ENCODE measurements at regions not wholly inside any gene's neighbourhood (a gene's known extent, or its start where the extent isn't known, plus 50 kb on each side); places are given as distances from the start of the nearest gene placed in this dataset.

DNA sequence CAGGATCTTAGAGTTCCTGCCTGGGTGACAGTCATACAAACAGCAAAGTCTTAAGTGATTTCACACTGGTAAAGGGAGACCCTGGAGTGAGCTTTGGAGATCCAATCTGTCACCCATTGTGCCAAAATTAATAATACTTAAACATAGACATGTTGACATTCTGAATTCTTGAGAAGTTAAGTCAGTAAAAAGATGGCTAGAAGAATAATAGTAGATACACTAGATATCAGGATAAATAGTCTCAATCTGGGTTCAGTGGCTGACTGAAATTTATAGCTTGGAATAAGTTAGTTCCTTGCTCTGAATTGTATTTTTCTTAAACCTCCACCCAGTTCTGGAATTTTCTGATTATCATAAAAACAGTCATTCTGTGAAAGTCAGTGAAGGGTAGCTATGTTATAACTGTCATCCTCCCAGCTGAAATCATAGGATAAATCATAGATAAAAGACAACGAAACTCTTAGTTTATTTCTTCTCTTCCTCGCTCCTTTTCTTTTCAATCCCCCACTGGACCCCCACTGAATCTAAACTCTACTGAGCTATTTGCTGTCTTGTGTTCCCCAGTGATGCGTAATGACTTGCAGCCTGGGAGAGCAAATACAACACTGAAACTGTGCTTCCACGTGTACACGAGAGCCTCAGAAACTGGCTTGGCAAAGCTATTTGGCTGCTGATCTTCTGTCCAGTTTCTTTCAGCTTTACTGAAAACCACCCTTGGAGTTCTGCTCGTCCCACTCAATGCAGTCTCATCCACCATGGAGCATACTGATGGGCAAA, 175.4 kb upstream of the TP63 start:
- no peak for DNase-seq (ENCODE audit: low spot score)

- DNase-seq (ENCODE audit: low spot score), result no peak
Measured at GRCh38 chr3:189457201-189457607, 174.0 kb upstream of the TP63 start.

DNA sequence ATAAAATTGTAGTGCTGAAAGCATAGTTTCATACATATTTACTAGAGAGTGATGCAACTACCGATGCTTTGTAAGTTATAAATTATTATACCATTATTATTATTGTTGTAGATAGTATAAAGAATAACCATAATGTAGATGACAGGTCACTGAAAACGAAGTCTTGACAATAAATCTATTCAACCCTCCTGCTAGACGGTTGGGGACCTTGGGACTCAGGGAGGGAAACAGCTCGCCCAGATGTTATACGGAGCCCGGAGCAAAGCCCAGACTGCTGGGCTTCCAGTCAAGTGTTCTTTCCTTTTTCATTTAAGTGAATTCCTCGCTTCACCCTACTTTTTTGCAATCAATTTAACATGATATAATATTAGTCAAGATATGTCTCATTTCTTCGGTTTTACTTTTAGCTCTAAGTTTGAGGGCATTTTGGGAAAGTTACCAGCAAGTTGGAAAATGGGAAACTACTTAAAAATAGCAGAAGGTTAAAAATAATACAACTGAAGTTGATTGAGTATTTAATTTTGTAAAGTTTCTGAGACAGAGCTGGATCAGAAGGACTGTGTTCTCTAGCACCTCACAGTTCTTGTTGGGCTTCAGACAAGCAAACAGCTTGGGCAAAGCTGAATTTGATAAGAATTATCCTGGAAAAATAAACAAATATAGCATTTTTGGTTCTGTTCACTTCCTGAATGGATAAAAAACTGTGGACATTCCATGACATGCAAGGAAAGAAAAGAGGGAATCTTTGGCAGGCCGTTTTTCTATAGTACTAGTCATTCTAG, 173.4 kb upstream of the TP63 start:
- DNase-seq (ENCODE audit: low spot score), result no peak

- peak; percentile 82 for DNase-seq (ENCODE audit: low spot score)
Measured at GRCh38 chr3:189458528-189458927, 172.7 kb upstream of the TP63 start.

- DNase-seq (ENCODE audit: low spot score), result no peak
Measured at GRCh38 chr3:189459231-189459630, 172.0 kb upstream of the TP63 start.

GRCh38 chr3:189460511-189460910, 170.7 kb upstream of the TP63 start:
- DNase-seq (ENCODE audit: low spot score), result no peak

- no peak for DNase-seq (ENCODE audit: low spot score)
Measured at GRCh38 chr3:189464799-189465198, 166.4 kb upstream of the TP63 start.

- no peak for DNase-seq (ENCODE audit: low spot score)
Measured at GRCh38 chr3:189466004-189466403, 165.2 kb upstream of the TP63 start.

- DNase-seq (ENCODE audit: low spot score), result no peak
Measured at GRCh38 chr3:189467451-189467850, 163.7 kb upstream of the TP63 start.

DNA sequence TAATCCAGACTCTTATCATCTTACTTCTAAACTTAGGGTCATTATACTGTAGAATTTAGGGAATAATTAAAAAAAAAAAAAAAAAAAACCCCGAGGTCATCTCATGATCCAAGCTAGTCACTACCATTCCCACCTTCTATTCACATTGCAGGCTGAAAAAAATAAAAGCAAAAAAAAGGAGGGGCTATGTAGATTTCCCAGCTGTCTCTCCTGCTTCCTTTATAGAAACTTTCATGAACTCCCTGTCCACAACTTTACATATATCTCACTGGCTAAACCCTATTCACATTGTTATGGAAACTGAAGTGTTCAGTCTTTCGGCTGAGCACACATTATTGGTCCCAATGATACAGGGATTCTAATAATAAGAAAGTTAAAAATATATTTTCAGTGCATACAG, 156.2 kb upstream of the TP63 start:
- no peak for DNase-seq (ENCODE audit: low spot score)

DNA sequence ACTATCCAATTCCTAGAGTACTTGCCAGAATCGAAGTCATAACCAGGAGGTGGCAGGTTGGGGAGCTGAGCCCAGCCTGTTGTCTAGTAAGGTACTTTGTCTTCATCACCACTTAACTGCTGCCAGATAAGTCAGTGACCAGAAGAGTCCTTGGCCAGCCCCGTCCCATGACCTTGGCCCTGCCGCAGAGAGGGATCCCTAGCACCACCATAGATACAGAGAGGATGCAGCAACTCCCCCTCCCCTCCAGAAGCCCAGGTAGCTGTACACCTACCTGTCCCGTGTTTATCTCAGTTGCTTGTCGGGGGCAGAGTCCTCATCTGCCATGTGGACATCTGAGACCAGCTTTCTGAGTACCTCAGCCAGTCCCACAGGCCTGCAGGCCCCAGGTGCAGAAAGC, 153.6 kb upstream of the TP63 start:
- DNase-seq (ENCODE audit: low spot score), result no peak

- DNase-seq (ENCODE audit: low spot score), result no peak
Measured at GRCh38 chr3:189486556-189486955, 144.6 kb upstream of the TP63 start.

GRCh38 chr3:189488241-189488767, 142.9 kb upstream of the TP63 start:
- no peak for DNase-seq (ENCODE audit: low spot score)

DNA sequence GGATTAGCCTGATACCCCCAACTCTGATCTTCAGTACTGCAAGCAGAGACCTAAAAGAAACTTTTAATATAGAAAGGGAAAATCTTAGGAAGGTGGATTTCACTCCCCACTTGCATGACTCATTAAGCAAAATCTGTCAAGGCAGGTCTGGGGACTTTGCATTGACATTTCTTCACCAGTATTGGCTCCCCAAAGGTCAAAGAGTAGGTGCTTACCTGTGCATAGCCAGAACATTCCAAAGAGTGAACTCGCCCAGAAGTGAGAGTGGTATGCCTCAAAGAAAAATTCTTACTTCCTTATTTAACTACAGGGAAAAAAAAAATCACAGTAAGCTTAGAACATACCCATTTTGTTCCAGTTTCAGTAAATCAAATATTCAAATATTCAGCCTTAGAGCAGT, 140.9 kb upstream of the TP63 start:
- DNase-seq (ENCODE audit: low spot score), result no peak

DNA sequence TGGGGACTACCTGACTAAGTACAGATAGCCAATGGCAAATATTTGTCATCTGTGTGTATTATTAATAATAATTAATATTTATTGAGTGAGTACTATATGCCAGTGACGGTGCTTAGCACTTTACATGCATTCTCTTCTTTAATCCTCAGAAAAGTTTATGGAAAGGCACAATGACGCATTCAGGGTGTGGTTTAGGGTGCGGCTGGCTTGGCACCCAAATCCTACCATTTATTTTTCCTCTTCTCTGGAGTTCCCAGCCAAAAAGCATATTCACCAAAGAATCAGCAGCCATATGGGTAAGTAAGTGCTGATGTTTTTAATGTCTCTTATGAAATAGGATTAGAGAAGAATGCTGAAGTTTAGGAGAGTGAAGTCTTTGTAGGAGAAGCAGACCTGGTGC, 140.4 kb upstream of the TP63 start:
- no peak for DNase-seq (ENCODE audit: low spot score)

DNA sequence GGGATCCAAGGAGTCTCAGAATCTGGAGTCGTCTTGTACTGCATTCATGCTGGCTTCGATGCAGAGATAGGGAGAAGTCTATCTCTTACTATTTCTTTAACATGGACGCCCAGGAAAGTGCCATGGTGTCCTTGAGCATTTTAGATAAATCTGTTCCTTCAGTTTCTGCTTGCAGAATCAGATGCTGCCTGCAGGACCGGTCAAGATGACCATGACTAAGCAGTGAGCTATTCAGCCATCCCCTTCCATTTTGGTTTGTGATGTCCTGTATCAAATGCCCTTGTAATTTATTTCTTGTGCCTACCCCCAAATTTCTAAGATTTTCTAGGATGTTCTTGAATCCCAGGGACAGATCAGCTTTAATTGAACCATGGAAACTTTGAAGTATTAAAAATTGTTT, 139.4 kb upstream of the TP63 start:
- DNase-seq (ENCODE audit: low spot score), result no peak

- no peak for DNase-seq (ENCODE audit: low spot score)
Measured at GRCh38 chr3:189493271-189493670, 137.9 kb upstream of the TP63 start.

DNA sequence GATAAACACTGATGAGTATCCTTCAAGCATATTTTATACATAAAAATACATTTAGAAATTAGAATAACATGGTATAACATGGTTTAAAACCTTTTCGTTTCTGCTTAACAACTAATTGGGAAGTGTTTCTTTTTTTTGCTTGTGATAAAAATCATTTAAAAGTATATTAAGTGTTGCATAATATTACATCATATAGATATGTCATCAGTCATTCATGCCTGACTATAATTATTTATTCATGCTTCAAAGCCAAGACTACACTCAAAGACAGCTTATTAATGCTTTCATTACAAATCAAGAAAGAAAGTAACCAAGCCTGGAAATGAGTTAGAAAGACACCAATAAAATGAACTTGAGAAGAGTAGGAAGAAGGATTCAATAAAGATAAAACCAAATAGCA, 136.6 kb upstream of the TP63 start:
- DNase-seq (ENCODE audit: low spot score), result no peak

DNA sequence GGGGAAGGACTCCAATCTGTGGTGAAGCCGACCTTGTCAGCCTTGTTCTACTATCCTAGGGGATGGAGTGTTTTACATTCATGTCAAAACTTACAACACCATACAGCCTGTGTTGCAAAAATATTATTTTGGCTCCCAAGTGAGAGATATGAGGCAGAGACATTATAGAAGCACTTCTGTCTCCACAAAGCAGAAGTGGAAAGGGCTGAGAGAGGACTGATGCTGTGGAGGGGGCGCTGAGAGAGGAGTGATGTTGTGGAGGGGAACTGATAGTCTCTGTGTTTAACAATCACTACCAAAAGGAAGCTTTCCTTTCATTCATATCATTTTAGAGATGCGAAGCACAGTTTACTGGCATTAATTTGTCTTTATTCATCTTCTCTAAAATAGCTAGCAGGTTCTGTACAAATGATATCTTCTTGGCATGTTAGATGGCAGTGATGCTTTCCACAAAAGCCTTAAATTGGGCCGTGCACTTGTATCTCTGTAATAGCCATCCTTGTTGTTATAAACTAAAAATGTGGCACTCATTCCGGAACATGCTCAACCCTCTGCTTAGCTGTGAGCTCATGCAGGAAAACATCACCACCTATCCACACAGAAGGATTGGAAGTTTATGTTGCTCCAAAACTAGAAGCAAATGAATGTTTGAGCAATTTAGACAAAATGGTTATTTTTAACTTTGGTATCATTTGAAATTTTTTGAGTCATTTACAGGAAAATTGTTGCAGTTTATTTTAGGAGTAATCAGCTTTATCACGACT, 134.6 kb upstream of the TP63 start:
- DNase-seq (ENCODE audit: low spot score), result no peak

DNA sequence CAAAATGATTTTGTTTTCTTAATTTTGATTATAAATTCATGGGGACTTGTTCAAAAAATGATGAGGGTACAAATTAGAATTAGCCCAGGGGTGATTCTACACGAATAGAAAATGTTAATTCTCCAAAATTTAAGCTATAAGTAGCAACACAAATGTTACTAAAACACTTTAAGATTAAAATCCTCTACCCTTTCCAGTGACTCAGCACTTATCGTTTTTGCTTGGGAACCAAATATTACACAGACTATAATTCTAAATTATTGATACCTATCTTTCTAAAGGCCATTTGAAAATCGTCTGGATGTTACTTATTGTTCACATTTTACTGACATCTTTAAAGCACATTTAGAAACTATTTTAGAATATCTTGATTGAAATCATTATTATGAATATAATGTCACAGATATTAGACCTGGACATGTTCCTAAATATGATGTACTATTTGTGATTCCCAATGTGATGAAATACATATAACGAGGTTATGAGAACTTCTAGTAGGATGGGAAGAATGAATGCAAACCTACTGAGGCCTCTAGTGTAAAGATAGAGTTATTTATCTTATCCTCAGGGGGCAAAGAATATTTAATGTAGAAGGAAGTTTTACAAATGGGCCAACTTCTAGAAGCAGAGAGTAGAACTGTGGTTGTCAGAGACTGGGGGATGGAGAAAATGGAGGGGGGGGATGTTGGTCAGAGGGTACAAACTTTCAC, 132.0 kb upstream of the TP63 start:
- DNase-seq (ENCODE audit: low spot score), result no peak

GRCh38 chr3:189500299-189500698, 130.9 kb upstream of the TP63 start:
- no peak for DNase-seq (ENCODE audit: low spot score)
